NCI-H1105 (cell line): ENCODE measurements at regions not wholly inside any gene's neighbourhood (a gene's known extent, or its start where the extent isn't known, plus 50 kb on each side); places are given as distances from the start of the nearest gene placed in this dataset.
"Not testable (repeated sequence)": the region's sequence is repeated elsewhere in the genome, so short reads cannot be mapped to it uniquely, and the experiment has no call there.

Experiments
- DNase-seq: peaks from one replicate; lab custom pipeline; 2025; lab: John Stamatoyannopoulos, UW

DNA sequence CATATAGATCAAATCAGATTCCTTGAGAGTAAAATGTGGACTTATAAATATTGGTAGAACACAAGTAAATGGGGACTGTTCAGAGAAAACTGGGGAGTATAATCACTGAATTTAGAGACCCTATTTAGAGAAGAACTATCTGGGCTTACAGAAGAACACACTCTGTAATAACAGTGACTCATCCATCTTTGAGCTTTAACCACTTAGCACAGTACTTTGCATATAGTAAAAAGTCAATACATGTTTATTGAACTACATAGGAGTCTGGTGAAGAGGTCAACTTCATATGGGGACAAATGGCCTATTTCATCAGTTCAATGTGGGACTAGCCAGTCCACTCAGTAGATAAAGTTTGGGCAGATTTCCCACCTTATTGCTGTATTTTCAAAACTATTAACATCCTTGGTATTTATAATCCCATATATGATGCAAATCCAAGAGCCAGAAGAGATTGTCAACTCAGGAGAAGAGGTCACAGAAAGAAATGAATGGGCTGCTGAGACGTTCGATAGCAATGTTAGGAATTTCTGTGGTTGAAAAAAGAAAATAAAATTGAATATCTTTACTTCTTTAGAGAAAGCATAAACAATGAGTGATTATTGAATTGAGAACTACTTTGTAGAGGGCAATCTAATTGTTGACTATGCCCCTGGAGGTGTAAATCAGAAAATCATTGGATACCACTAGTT lies 119.3 kb upstream of the CACNA2D1 start:
- DNase-seq, result no peak

GRCh38 chr7:82559193-82559805 lies 115.7 kb upstream of the CACNA2D1 start:
- peak; percentile 91 for DNase-seq

DNA sequence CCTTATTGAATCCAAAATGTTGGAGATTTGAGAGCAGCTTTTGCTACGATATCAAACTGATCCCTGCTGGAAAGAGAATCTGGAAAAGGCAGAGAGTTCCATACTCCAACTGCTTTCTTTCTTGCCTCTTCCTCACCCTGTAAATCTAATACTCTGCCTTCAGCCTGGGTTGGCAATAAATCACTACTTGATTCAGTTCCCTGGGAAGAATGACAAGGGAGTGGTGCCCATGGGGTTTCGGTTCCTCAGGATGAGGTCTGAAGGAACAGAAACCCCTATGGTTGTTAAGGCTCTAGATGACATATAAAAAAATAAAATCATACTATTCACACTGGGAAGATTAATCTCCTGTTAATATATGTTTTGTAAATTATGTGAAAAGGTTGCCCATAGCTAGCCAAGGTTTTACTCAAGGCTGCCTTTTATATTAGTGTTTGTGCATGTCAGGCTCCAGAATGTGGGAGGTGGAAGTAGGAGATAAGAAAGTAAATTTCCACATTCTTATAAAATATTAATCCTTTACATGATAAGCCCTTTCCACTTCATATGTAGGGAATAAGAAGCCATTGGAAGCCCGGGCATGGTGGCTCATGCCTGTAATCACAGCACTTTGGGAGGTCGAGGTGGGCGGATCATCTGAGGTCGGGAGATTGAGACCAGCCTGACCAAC lies 106.2 kb upstream of the CACNA2D1 start:
- DNase-seq, result no peak

DNA sequence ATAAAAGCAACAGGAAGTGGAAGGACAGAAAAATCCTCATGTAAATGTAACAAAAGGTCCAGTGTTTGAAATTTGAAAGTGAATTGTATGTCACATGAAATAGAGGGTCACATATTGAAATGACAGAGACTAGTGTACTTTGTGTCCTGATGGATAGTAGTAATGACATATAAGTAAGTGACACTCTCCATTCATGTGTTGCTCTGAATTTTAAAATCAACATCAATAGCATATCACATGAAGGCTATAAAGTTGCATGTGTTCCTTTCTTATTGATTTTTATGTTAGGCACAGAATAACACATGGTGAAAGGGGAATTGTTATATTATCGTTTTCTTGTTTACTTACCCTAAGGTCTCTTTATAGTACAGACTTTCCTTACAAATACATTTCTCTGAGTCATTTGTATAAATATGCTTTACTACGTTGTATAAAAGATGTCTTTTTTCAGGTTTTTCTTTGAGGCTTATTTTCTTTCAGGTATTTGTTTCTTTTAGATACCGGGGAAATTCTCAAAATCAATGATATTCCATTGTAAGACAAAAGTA lies 104.6 kb upstream of the CACNA2D1 start:
- DNase-seq, result no peak

- no peak for DNase-seq
These were observed 99.1 kb upstream of the CACNA2D1 start for GRCh38 chr7:82542665-82543064.

GRCh38 chr7:82539969-82540368 lies 96.4 kb upstream of the CACNA2D1 start:
- DNase-seq, result peak; percentile 61

DNA sequence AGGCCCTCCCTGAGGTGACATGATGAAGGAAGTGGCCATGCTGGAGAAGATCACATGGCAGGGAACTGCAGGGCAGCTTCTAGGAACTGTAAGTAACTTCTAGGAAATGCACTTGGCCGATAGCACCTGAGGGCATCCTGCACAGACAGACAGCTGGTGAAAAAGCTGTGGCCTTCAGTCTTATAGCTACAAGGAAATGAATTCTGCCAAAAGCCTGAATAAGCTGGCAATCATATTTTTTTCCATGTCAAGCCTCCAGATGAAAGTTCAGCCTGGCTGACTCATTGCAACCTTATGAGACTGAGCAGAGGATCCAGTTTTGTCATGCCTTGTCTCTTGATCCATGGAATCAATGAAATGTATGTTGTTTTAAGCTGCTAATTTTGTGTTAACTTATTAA lies 91.1 kb upstream of the CACNA2D1 start:
- DNase-seq, result no peak

DNA sequence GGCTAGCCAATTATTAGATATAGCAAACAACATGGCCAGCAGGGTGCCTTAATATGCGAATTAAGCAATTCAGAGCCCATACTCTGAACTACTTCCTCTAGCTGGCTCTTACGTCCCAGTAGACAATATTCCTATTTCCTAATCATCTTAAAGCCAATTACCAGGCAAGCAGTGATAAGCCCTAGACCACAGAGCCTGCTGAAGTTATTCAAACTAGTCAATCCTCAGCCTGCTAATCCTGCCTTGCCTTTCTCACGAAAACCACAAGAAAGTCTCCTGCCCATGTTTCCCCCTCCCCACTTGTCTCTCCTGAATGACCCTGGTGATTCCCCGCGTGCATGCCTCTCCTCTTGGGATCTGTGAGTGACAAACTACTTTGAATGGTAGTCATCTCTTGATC lies 86.8 kb upstream of the CACNA2D1 start:
- no peak for DNase-seq

DNA sequence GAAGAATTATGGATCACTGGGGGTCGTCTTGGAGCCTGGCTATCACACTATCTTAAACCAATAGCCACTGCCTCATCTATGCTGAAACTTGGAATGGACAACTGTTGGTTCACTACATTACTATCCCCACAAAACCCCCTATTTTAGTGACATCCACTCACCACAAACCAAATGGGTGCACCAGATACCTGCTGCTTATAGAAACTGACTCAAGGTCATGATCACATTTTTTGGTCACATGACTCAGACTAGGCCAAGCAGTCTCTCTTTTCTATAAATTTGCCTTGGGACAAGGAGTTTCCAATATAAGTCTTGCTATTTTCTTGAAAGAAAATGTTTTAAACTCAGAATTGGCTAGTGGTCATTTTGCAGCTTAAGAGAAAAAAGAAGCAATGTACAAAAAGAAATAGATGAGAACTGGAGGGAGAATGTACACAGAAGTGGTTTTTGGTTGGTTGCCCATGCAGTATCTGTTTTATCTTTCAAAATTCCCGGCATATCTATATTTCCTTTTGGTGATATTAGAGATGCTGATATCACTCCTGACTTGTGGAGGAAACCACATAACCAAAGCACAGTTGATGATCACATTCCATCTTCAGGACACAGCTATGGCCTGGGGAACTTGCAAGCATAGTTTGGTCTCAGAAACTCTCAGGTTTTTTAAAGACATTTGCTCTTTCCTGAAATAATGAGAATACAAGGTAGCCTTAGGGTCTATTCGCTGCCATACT lies 85.2 kb upstream of the CACNA2D1 start:
- no peak for DNase-seq

DNA sequence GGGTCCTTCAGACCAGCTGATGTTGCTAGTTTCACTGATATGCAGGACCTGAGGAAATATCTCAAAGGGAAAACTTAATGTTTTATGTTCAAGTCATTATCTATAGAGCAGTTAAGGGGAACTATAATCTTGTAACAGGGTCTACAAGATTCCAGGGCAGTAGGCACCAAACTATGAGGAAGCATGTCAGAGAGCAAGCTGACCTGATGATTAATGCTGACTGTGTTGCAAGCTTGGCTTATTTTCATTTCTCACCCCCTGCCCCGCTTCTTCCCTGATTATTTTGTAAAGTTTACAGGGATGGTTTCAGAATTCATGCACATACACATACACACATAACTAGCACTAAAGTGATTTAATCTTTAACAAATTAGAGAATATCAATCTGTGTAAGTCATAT lies 84.3 kb upstream of the CACNA2D1 start:
- no peak for DNase-seq

- no peak for DNase-seq
These were observed 78.4 kb upstream of the CACNA2D1 start for GRCh38 chr7:82521906-82522445.

- DNase-seq, result no peak
These were observed 73.5 kb upstream of the CACNA2D1 start for GRCh38 chr7:82517050-82517449.

- no peak for DNase-seq
These were observed 68.0 kb upstream of the CACNA2D1 start for GRCh38 chr7:82511542-82511941.

DNA sequence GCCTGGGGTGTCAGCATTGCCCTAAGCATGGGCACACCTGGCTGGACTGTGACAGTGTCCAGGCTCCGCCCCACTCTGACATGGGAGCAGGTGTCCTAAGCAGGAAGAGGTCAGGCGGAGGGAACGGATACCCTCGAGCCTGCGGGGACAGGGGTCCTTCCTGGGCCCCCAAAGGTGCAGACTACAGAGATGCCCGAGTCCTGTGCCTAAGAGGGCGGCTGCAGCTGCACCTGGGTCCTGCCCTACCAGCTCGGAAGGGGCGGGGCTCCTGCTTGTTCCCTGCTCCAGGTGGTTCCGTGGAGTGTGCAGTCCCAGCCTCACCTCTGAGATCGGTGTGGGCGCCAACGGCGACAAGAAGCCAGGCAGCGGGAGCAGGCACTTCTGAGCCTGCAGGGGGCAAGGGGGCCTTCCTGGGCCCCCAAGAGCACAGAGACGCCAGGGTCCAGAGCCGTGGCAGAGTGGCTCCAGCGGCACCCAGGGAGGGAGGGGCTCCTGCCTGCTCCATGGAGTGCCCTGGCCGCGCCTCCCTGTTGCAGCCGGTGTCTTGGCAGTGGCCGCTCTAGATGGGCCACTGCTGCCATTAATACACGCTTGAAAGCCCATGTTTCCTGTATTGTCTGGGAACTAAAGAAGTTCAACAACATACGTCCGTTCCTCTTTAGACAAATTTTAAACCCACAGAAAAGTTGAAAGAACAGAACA lies 64.5 kb upstream of the CACNA2D1 start:
- peak; percentile 85 for DNase-seq

GRCh38 chr7:82507365-82507975 lies 63.9 kb upstream of the CACNA2D1 start:
- peak; percentile 32 for DNase-seq

GRCh38 chr7:82506702-82507101 lies 63.1 kb upstream of the CACNA2D1 start:
- no peak for DNase-seq

DNA sequence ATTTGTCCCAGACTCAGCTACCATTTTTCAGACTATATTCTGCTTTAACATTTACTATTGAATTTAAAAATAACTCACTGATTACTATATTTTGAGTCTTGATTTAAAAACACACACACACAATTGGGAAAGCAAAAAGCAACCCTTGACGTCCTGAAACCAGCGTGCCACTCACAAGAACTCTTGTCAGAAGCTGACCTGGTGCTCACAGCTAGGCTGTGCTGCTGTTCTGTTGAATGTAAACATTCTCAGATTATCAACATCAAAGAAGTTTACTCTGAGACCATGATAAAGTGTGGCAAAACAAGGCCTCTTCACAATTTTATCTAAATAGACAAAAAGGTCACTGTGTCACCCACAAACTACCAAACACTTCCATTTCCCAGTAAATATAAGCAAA lies 62.6 kb upstream of the CACNA2D1 start:
- DNase-seq, result no peak

DNA sequence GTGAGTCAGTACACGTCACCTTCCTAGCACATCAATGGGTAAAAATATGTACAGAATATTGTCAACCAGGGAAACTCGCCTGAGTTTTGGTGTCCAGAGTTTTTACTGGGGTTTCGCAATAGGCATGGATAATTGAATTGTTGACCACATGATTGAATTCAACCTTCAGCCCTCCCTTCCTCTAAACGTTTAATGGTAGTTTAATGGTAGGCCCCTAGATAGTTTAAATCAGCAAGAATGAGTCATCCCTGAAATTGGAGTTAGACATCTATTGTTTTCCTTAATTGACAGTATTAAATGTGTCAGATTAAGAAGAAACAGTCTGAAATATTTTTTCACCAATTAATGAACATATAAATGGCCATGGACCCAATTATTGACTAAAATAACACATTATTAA lies 57.8 kb upstream of the CACNA2D1 start:
- DNase-seq, result no peak

DNA sequence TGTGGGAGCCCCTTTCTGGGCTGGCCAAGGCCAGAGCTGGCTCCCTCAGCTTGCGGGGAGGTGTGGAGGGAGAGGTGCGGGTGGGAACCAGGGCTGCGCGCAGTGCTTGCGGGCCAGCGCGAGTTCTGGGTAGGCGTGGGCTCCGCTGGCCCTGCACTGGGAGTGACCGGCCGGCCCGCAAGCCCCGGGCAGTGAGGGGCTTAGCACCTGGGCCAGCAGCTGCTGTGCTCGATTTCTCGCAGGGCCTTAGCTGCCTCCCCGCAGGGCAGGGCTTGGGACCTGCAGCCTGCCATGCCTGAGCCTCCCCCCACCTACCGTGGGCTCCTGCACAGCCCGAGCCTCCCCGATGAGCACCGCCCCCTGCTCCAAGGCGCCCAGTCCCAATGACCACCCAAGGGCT lies 56.0 kb upstream of the CACNA2D1 start:
- DNase-seq, result not testable (repeated sequence)

DNA sequence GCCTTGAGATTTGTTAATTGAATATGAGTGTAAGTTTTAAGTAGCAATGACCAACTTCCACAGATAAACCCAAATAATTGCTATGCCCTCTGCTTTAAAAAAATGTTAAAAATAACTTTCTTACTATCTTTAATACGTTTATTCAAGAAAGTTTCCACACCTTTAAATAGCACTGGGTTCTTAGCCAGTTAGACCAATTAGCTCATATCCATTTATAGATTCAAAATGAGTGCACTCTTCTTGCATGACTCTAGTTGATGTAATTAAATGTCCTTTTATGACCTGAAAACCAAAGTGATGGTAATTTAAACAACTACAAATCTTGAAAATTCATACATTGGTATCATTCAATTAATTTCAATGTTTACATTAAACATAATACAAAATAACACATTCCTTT lies 50.8 kb upstream of the CACNA2D1 start:
- DNase-seq, result no peak
